Gastrocnemius medialis (tissue), 4 donors: ENCODE measurements at regions not wholly inside any gene's neighbourhood (a gene's known extent, or its start where the extent isn't known, plus 50 kb on each side); places are given as distances from the start of the nearest gene placed in this dataset.

ENCODE experiments used
- ATAC-seq, 2 donors: fragments of 150-250 bp; one replicate each; pipeline ENCODE4 v1.9.1; 2016
- DNase-seq, 2 donors: peaks; one replicate each; pipeline ENCODE4 v3.0.0-alpha.2; 2019
- H3K27ac ChIP-seq, 4 donors: fragments of 200-600 bp; sonication (generic); 1 replicate in 1 of 4; 2 replicates in 3 of 4; pipeline ENCODE4 v1.5.1; 2016 to 2018; ENCODE audit warnings: mild to moderate bottlenecking in 2 of 4, moderate library complexity in 1 of 4
- H3K27me3 ChIP-seq, 3 donors: fragments of 200-600 bp; sonication (generic) in 2 of 3; 1 replicate in 1 of 3; 2 replicates in 2 of 3; pipeline versions ENCODE4 v1.5.1 to v1.6.0; 2016 to 2019; ENCODE audit warnings: mild to moderate bottlenecking in 1 of 3, moderate library complexity in 1 of 3
- H3K36me3 ChIP-seq, 2 donors: fragments of 200-600 bp; sonication (generic) in 1 of 2; one replicate each; pipeline ENCODE4 v1.5.1; 2017 to 2018
- H3K4me1 ChIP-seq, 2 donors: fragments of 200-600 bp; sonication (generic) in 1 of 2; one replicate each; pipeline ENCODE4 v1.5.1; 2016 to 2017; ENCODE audit warnings: mild to moderate bottlenecking in 2 of 2
- H3K4me3 ChIP-seq, 4 donors: fragments of 200-600 bp; sonication (generic) in 3 of 4; 1 replicate in 1 of 4; 2 replicates in 3 of 4; pipeline ENCODE4 v1.5.1; 2016 to 2019; ENCODE audit warnings: mild to moderate bottlenecking in 2 of 4
- H3K9me3 ChIP-seq, 3 donors: fragments of 200-600 bp; sonication (generic) in 2 of 3; 1 replicate in 1 of 3; 2 replicates in 2 of 3; pipeline ENCODE4 v1.5.1; 2016 to 2019
- POLR2A ChIP-seq, 2 donors: fragments of 450-650 bp; IDR thresholded peaks; one replicate each; pipeline ENCODE4 v1.6.1; 2017; ENCODE audit warnings: antibody characterized with exemption in 2 of 2, mild to moderate bottlenecking in 2 of 2, moderate library complexity in 2 of 2
- in situ Hi-C, 4 donors: fragments of 200-750 bp; cut with MboI; loops; one replicate each; pipeline versions ENCODE4 v1.15.0 to v1.8.0; 2017; ENCODE audit warnings: low sequenced_read_pairs in 4 of 4
- intact Hi-C: fragments of 100-400 bp; cut with DNase I; formaldehyde crosslinking; loops from one replicate; pipeline ENCODE4 v1.15.1; 2023; ENCODE audit warnings: low total_unique reads
- TF ChIP-seq, protein P1 (sequence below), 5 experiments: fragments of 450-650 bp in 3 of 5; fragments of 200-600 bp in 2 of 5; sonication (generic) in 2 of 5; IDR thresholded peaks in 4 of 5; conservative IDR thresholded peaks in 1 of 5; 1 replicate in 4 of 5; 2 replicates in 1 of 5; pipeline ENCODE4 v1.5.1; 2016 to 2019; ENCODE audit warnings: antibody characterized with exemption in 5 of 5, mild to moderate bottlenecking in 3 of 5, moderate library complexity in 3 of 5

DNA sequence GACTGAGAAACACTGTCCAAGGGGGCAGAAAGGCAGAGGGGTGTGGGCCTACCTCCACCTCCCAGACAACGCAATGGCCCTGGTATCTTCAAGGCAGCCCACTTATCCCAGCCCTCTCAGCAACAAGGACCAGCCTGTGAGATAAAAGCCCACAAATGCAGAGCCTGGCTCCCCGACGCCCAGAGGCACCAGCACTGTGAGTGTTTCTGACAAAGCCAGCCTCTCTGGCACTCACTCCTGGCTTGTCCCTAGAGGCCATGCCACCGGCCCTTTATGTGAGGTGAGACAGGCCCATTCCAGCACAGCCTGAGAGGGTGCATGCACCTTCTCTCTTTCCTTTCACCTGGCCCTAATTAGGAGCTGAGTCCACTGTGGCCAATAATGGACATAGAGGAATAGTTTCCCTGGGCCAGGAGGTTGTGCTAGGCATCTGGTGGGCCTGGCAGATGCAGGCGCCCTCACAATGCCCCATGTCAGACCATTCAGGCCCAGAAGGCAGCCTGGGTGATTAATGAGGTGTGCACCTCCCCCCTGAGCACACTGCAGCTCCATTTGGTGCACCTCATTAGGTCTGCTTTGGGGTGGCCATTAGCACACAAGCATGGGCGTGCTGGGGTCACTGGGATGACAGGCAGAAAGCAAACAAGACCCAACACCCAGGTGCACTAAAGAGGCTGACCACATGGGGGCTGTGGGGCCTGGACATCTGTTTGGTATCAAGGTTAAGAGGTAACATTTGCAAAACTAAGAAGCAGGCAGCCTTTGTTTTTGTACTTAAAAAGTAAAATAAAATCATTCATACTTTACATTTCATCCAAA lies 176.0 kb downstream of the MED10 start:
- Histone ChIP-seq H3K4me1 (no peaks in the 10 kb centered on the region), H3K27ac (no peak overlapping the region), H3K9me3 (no peaks in the 10 kb centered on the region), H3K4me3 (no peak overlapping the region), H3K27me3 (no peaks in the 10 kb centered on the region), H3K36me3 (no peaks in the 10 kb centered on the region)
- TF ChIP-seq, protein P1, sequence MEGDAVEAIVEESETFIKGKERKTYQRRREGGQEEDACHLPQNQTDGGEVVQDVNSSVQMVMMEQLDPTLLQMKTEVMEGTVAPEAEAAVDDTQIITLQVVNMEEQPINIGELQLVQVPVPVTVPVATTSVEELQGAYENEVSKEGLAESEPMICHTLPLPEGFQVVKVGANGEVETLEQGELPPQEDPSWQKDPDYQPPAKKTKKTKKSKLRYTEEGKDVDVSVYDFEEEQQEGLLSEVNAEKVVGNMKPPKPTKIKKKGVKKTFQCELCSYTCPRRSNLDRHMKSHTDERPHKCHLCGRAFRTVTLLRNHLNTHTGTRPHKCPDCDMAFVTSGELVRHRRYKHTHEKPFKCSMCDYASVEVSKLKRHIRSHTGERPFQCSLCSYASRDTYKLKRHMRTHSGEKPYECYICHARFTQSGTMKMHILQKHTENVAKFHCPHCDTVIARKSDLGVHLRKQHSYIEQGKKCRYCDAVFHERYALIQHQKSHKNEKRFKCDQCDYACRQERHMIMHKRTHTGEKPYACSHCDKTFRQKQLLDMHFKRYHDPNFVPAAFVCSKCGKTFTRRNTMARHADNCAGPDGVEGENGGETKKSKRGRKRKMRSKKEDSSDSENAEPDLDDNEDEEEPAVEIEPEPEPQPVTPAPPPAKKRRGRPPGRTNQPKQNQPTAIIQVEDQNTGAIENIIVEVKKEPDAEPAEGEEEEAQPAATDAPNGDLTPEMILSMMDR (IDR thresholded peaks at IDR 0.05 in 4 of 5, conservative IDR thresholded peaks at IDR 0.05 in 1 of 5) = peak in 1 of 5 experiments; percentile 30
- no peak for TF ChIP-seq POLR2A (IDR thresholded peaks at IDR 0.05)
- DNase-seq (no peak), ATAC-seq (no peak)
- intact Hi-C loops = no loop called here
- in situ Hi-C loops = no loop called here

DNA sequence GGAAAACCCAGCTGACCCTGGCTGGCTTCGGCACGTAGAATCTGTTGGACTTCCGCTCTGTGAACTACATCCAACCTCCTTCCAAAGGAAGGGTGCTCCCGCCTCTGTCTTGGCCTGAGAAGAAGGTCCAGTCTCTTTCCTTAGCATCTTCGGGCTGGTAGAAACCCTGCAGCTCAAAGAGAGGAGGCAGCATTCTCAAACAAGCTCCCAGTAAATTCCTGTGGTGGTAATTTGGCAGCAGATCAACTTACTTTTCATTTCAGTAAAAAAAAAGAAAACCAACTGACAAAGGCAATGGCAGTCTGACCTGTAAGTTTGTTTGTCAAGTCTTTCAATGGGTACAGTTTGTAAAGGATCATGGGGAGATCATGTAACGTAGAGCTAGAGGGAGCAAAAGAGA lies 176.7 kb downstream of the MED10 start:
- in situ Hi-C loops = no loop called here
- Histone ChIP-seq H3K4me3 (no peak overlapping the region), H3K27me3 (no peaks in the 10 kb centered on the region), H3K4me1 (no peaks in the 10 kb centered on the region), H3K36me3 (no peaks in the 10 kb centered on the region), H3K9me3 (no peaks in the 10 kb centered on the region), H3K27ac (no peak overlapping the region)
- DNase-seq (no peak), ATAC-seq (no peak)
- intact Hi-C loops = no loop called here
- no peak for TF ChIP-seq POLR2A (IDR thresholded peaks at IDR 0.05)
- TF ChIP-seq, protein P1 (IDR thresholded peaks at IDR 0.05 in 4 of 5, conservative IDR thresholded peaks at IDR 0.05 in 1 of 5) = no peak

DNA sequence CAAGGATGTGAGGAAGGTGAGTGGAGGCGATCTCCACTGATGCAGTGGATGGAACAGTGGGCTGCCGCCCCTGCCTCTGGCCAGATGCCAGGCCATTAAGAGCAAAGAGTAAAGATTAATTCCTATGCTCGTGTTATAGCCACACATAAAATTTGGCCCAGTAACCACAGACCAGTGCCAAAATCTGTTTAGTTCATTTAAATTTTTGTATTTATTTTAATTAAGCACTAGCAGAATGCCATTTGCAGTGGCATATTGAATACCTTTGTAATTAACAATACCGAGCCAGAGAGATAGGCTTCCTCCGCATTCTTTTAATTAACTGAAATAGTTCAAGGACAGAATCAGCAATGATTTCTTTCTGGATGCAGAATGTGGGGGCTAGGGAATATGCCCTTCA lies 179.8 kb downstream of the MED10 start:
- H3K4me3 ChIP-seq = no peak overlapping the region
- DNase-seq = no peak
- no peaks in the 10 kb centered on the region for H3K4me1 ChIP-seq
- H3K36me3 ChIP-seq = no peaks in the 10 kb centered on the region
- no peak for TF ChIP-seq POLR2A (IDR thresholded peaks at IDR 0.05)
- TF ChIP-seq, protein P1 (IDR thresholded peaks at IDR 0.05 in 4 of 5, conservative IDR thresholded peaks at IDR 0.05 in 1 of 5) = no peak
- in situ Hi-C loops = no loop called here
- intact Hi-C loops = no loop called here
- no peaks in the 10 kb centered on the region for H3K27me3 ChIP-seq
- no peaks in the 10 kb centered on the region for H3K9me3 ChIP-seq
- no peak for ATAC-seq
- H3K27ac ChIP-seq = no peak overlapping the region

DNA sequence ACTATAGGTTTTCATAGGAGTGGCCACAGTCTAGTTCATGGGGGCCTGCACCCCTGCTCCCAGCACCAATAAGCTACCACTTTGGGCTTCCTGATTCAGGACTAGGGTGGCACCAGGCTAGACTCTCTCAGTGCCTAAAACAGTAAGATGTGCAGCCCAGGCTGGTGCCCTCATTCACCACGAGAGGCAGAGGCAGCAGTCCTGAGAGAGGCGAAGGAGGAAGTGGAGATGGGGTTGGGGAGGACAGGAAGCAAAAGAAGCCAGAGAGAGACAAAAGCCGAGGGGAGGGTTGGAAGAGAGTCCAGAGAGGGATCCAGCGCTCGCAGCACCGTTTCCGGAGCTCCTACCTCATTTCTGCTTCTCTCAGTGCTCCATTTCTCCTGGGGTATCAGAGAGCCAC lies 180.9 kb downstream of the MED10 start:
- in situ Hi-C loops (no loop called here), intact Hi-C loops (no loop called here)
- TF ChIP-seq POLR2A (IDR thresholded peaks at IDR 0.05) = no peak
- TF ChIP-seq, protein P1 (IDR thresholded peaks at IDR 0.05 in 4 of 5, conservative IDR thresholded peaks at IDR 0.05 in 1 of 5) = no peak
- H3K9me3 ChIP-seq = no peaks in the 10 kb centered on the region
- no peak for DNase-seq
- no peak overlapping the region for H3K4me3 ChIP-seq
- H3K27me3 ChIP-seq = no peaks in the 10 kb centered on the region
- H3K27ac ChIP-seq = no peak overlapping the region
- no peaks in the 10 kb centered on the region for H3K36me3 ChIP-seq
- H3K4me1 ChIP-seq = no peaks in the 10 kb centered on the region
- ATAC-seq = no peak
